ENCODE measurements at regions not wholly inside any gene's neighbourhood (a gene's known extent, or its start where the extent isn't known, plus 50 kb on each side); places are given as distances from the start of the nearest gene placed in this dataset.

DNA sequence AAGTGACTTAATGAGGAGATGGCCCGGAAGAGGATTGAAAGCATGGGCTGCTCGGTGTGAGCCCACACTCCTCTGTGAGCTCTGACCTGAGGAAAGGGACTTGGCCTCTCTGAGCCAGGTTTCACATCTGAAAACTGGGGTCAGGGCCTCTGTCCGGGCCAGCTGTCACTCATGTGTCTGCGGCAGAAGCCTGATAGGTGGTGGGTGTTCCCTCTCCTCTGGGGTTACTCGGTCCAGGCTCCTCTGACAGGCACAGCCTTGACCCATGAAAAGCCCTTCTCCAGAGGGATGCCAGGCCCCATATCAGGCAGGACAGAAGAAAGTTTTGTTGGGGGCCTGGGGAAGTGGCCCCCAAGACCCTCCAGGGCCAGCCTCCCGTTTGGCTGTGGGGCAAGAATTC is 131.4 kb downstream of the CHSY1 start:
- no peak for DNase-seq (ENCODE audit: low read depth)
- no peak overlapping the region for H3K4me3 ChIP-seq (ENCODE audit: low read depth, low read length)
- TF ChIP-seq, protein P1, sequence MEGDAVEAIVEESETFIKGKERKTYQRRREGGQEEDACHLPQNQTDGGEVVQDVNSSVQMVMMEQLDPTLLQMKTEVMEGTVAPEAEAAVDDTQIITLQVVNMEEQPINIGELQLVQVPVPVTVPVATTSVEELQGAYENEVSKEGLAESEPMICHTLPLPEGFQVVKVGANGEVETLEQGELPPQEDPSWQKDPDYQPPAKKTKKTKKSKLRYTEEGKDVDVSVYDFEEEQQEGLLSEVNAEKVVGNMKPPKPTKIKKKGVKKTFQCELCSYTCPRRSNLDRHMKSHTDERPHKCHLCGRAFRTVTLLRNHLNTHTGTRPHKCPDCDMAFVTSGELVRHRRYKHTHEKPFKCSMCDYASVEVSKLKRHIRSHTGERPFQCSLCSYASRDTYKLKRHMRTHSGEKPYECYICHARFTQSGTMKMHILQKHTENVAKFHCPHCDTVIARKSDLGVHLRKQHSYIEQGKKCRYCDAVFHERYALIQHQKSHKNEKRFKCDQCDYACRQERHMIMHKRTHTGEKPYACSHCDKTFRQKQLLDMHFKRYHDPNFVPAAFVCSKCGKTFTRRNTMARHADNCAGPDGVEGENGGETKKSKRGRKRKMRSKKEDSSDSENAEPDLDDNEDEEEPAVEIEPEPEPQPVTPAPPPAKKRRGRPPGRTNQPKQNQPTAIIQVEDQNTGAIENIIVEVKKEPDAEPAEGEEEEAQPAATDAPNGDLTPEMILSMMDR (conservative IDR thresholded peaks at IDR 0.05; ENCODE audit: low read depth, low read length) = no peak
